ENCODE measurements at regions not wholly inside any gene's neighbourhood (a gene's known extent, or its start where the extent isn't known, plus 50 kb on each side); places are given as distances from the start of the nearest gene placed in this dataset. TPM values are rescaled to one million over a fixed set of nuclear protein-coding genes. Genes with fewer than 3 reads are reported as not detected.

GRCh38 chr17:34203018-34203638 lies 52.0 kb upstream of the CCL2 start:
- DNase-seq (ENCODE audit: low read depth, low spot score), result no peak
- H3K27ac ChIP-seq (ENCODE audit: low read depth, low read length), result no peak overlapping the region
- ChIA-PET POLR2A (no interaction called here), CTCF (interaction anchor here (0.9 to 8.8 kb wide), 4 partner anchors 10 to 155 kb away, joined by 3 to 849 read pairs (median 6); partner anchors contain the start of genes CCL1 and CCL13)
- no peak for TF ChIP-seq CTCF (IDR thresholded peaks at IDR 0.05; ENCODE audit: low read depth, low read length)
- peaks cover 6% of the 10 kb centered on the region for H3K9me3 ChIP-seq (ENCODE audit: control insufficient read depth, insufficient read depth, low read length)
- H3K27me3 ChIP-seq (ENCODE audit: control insufficient read depth, insufficient read depth, low read length), result peaks cover 3% of the 10 kb centered on the region
- H3K4me3 ChIP-seq (ENCODE audit: low read depth, low read length), result no peak overlapping the region

- POLR2A ChIA-PET, result no interaction called here
Measured at GRCh38 chr17:34204402-34204801, 50.7 kb upstream of the CCL2 start.

More at GRCh38 chr17:34204402-34204801, 50.7 kb upstream of the CCL2 start:
- no peak for TF ChIP-seq CTCF (IDR thresholded peaks at IDR 0.05; ENCODE audit: low read depth, low read length)
- CTCF ChIA-PET, result interaction anchor here (1.9 to 8.8 kb wide), 2 partner anchors 102 to 154 kb away, joined by 9 to 849 read pairs; partner anchors contain the start of genes CCL1 and CCL13
- Histone ChIP-seq H3K27me3 (ENCODE audit: control insufficient read depth, insufficient read depth, low read length) (peaks cover 3% of the 10 kb centered on the region), H3K4me3 (ENCODE audit: low read depth, low read length) (no peak overlapping the region), H3K27ac (ENCODE audit: low read depth, low read length) (no peak overlapping the region), H3K9me3 (ENCODE audit: control insufficient read depth, insufficient read depth, low read length) (peaks cover 6% of the 10 kb centered on the region)
- no peak for DNase-seq (ENCODE audit: low read depth, low spot score)

Small RNAs in the stretch of these regions (small RNA-seq; reads per million reads assigned to genes)
- gene RNA5SP438 (ENCODE audit: insufficient read length, low read depth), result not detected

Data from AG04450 (cell line).